SU-DHL-6 (cell line): ENCODE measurements at regions not wholly inside any gene's neighbourhood (a gene's known extent, or its start where the extent isn't known, plus 50 kb on each side); places are given as distances from the start of the nearest gene placed in this dataset.

Source experiments
- H2AFZ ChIP-seq: fragments of 200-600 bp; sonication (generic); 2 replicates; pipeline ENCODE4 v1.6.1; 2014; ENCODE audit warnings: low read depth, mild to moderate bottlenecking, moderate library complexity, mixed read lengths, antibody characterized with exemption, low read length; ENCODE audit not compliant: severe bottlenecking
- H3F3A ChIP-seq: fragments of 200-600 bp; shearing (Covaris generic); 2 replicates; pipeline ENCODE4 v1.6.0; 2016; ENCODE audit warnings: antibody characterized with exemption, mild to moderate bottlenecking; ENCODE audit not compliant: insufficient read depth
- H3K27ac ChIP-seq: fragments of 200-600 bp; sonication (generic); 2 replicates; pipeline ENCODE4 v1.5.1; 2016; ENCODE audit warnings: low read depth, mild to moderate bottlenecking, low read length, moderate library complexity, mixed read lengths
- H3K27me3 ChIP-seq: fragments of 200-600 bp; sonication (generic), shearing (Covaris generic); 2 replicates; pipeline ENCODE4 v1.6.0; 2014; ENCODE audit warnings: mild to moderate bottlenecking, low read length
- H3K36me3 ChIP-seq: fragments of 200-600 bp; sonication (generic); 2 replicates; pipeline ENCODE4 v1.6.1; 2014; ENCODE audit warnings: mild to moderate bottlenecking, low read length, mixed read lengths
- H3K4me2 ChIP-seq: fragments of 300-600, 200-600 bp; shearing (Covaris generic), sonication (generic); 2 replicates; pipeline ENCODE4 v1.6.0; 2014; ENCODE audit warnings: low read length, low read depth, mild to moderate bottlenecking; ENCODE audit not compliant: poor library complexity, severe bottlenecking
- H3K4me3 ChIP-seq: fragments of 200-600 bp; sonication (generic); 2 replicates; pipeline ENCODE4 v1.5.1; 2014; ENCODE audit warnings: antibody characterized with exemption, low read length, mild to moderate bottlenecking, mixed read lengths; ENCODE audit not compliant: insufficient read depth, poor library complexity, severe bottlenecking
- H3K79me2 ChIP-seq: fragments of 200-600 bp; sonication (generic); 2 replicates; pipeline ENCODE4 v1.6.1; 2014; ENCODE audit warnings: mild to moderate bottlenecking, low read length, moderate library complexity; ENCODE audit not compliant: insufficient read depth
- H3K9ac ChIP-seq: fragments of 200-600 bp; sonication (generic); 2 replicates; pipeline ENCODE4 v1.7.0; 2014; ENCODE audit warnings: mild to moderate bottlenecking, low read length
- H3K9me2 ChIP-seq: fragments of 200-600 bp; sonication (generic); replicated peaks from 2 replicates; pipeline ENCODE4 v1.6.1; 2014; ENCODE audit warnings: low read length; ENCODE audit not compliant: insufficient read depth
- H3K9me3 ChIP-seq: fragments of 200-600 bp; sonication (generic); 2 replicates; pipeline ENCODE4 v1.6.1; 2014; ENCODE audit warnings: low read length, mixed read lengths; ENCODE audit not compliant: insufficient read depth
- H4K20me1 ChIP-seq: fragments of 200-600 bp; sonication (generic); 2 replicates; pipeline ENCODE4 v1.6.1; 2014; ENCODE audit warnings: low read depth, mild to moderate bottlenecking, antibody characterized with exemption, low read length, moderate library complexity, mixed read lengths
- EZH2phosphoT487 ChIP-seq: fragments of 200-600 bp; sonication (generic), shearing (Covaris generic); conservative IDR thresholded peaks from 2 replicates; pipeline ENCODE4 v1.6.1; 2018; ENCODE audit warnings: mild to moderate bottlenecking, antibody characterized with exemption, low read length, moderate library complexity, mixed read lengths
- TF ChIP-seq, protein P1 (sequence below): fragments of 200-600 bp; sonication (generic); IDR thresholded peaks from one replicate; pipeline ENCODE4 v1.5.1; 2017; ENCODE audit warnings: antibody characterized with exemption, mild to moderate bottlenecking, low read length, moderate library complexity; ENCODE audit not compliant: insufficient read depth, poor library complexity, severe bottlenecking

- Histone ChIP-seq H3K9ac (no peak overlapping the region), H4K20me1 (no peaks in the 10 kb centered on the region), H2AFZ (no peak overlapping the region), H3F3A (no peaks in the 10 kb centered on the region), H3K9me3 (no peaks in the 10 kb centered on the region), H3K36me3 (no peaks in the 10 kb centered on the region), H3K79me2 (no peaks in the 10 kb centered on the region), H3K4me2 (no peak overlapping the region), H3K27ac (no peak overlapping the region), H3K4me3 (no peak overlapping the region), H3K9me2 (no peaks in the 10 kb centered on the region), H3K27me3 (no peaks in the 10 kb centered on the region)
- TF ChIP-seq EZH2phosphoT487, result no peak
- TF ChIP-seq, protein P1, sequence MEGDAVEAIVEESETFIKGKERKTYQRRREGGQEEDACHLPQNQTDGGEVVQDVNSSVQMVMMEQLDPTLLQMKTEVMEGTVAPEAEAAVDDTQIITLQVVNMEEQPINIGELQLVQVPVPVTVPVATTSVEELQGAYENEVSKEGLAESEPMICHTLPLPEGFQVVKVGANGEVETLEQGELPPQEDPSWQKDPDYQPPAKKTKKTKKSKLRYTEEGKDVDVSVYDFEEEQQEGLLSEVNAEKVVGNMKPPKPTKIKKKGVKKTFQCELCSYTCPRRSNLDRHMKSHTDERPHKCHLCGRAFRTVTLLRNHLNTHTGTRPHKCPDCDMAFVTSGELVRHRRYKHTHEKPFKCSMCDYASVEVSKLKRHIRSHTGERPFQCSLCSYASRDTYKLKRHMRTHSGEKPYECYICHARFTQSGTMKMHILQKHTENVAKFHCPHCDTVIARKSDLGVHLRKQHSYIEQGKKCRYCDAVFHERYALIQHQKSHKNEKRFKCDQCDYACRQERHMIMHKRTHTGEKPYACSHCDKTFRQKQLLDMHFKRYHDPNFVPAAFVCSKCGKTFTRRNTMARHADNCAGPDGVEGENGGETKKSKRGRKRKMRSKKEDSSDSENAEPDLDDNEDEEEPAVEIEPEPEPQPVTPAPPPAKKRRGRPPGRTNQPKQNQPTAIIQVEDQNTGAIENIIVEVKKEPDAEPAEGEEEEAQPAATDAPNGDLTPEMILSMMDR, result no peak
These were observed 440.8 kb upstream of the CDH20 start for GRCh38 chr18:60892441-60892840.

DNA sequence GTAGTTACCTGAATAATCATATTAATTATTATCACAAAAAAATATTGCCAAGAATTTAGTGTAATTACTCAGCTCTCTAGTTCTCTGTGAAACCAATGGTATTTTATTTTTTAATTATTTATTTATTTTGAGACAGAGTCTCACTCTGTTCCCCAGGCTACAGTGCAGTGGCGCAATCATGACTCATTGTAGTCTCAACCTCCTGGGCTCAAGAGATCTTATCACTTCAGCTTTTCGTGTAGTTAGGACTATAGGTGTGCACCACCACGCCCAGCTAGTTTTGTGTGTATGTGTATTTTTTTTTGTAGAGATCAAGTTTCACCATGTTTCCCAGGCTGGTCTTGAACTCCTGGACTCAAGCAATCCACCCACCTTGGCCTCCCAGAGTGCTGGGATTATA lies 440.4 kb upstream of the CDH20 start:
- no peak overlapping the region for H3K4me3 ChIP-seq
- no peaks in the 10 kb centered on the region for H4K20me1 ChIP-seq
- no peaks in the 10 kb centered on the region for H3F3A ChIP-seq
- no peak overlapping the region for H2AFZ ChIP-seq
- H3K36me3 ChIP-seq, result no peaks in the 10 kb centered on the region
- no peak overlapping the region for H3K27ac ChIP-seq
- no peaks in the 10 kb centered on the region for H3K9me3 ChIP-seq
- H3K27me3 ChIP-seq, result no peaks in the 10 kb centered on the region
- TF ChIP-seq, protein P1, result no peak
- TF ChIP-seq EZH2phosphoT487, result no peak
- no peaks in the 10 kb centered on the region for H3K9me2 ChIP-seq
- H3K79me2 ChIP-seq, result no peaks in the 10 kb centered on the region
- no peak overlapping the region for H3K9ac ChIP-seq
- no peak overlapping the region for H3K4me2 ChIP-seq

GRCh38 chr18:60893355-60894097 lies 439.7 kb upstream of the CDH20 start:
- Histone ChIP-seq H3K9me3 (no peaks in the 10 kb centered on the region), H3K27ac (no peak overlapping the region), H4K20me1 (no peaks in the 10 kb centered on the region), H3K27me3 (no peaks in the 10 kb centered on the region), H3K4me3 (no peak overlapping the region), H3K9ac (no peak overlapping the region), H3F3A (no peaks in the 10 kb centered on the region), H3K9me2 (no peaks in the 10 kb centered on the region), H3K4me2 (no peak overlapping the region), H2AFZ (no peak overlapping the region), H3K36me3 (no peaks in the 10 kb centered on the region), H3K79me2 (no peaks in the 10 kb centered on the region)
- TF ChIP-seq EZH2phosphoT487, result no peak
- TF ChIP-seq, protein P1, result no peak
